ENCODE measurements at regions not wholly inside any gene's neighbourhood (a gene's known extent, or its start where the extent isn't known, plus 50 kb on each side); places are given as distances from the start of the nearest gene placed in this dataset.

- no peak overlapping the region for H3K27ac ChIP-seq (ENCODE audit: extremely low read length, insufficient read depth, low read length)
- no peaks in the 10 kb centered on the region for H3K36me3 ChIP-seq (replicated peaks in 1 of 2; ENCODE audit: control insufficient read depth in 1 of 2, insufficient read depth in 2 of 2, low read length in 2 of 2)
- no peak for TF ChIP-seq HNRNPL (IDR thresholded peaks at IDR 0.05; ENCODE audit: low read depth, low read length)
- no peak for TF ChIP-seq HCFC1 (IDR thresholded peaks at IDR 0.05; ENCODE audit: low read depth, low read length)
- TF ChIP-seq KAT2B (IDR thresholded peaks at IDR 0.05; ENCODE audit: borderline replicate concordance, low read depth, low read length) = peak; percentile 53; the same call in 1 of the 2 replicates
- no peak for TF ChIP-seq ZIK1 (CRISPR knock-in tag; IDR thresholded peaks at IDR 0.05; ENCODE audit: borderline replicate concordance, low read depth)
- no peaks in the 10 kb centered on the region for H3K4me1 ChIP-seq (ENCODE audit: insufficient read depth, low read length)
- BruUV-seq (replicated peaks) = no TSS peak
- H3K79me2 ChIP-seq (ENCODE audit: insufficient read depth, low read length) = no peaks in the 10 kb centered on the region
- ChIA-PET CTCF (ENCODE audit: low intra/inter-chr PET ratio, low total read pairs) (no interaction called here), POLR2A (no interaction called here)
- H2AFZ ChIP-seq (ENCODE audit: low read length) = no peak overlapping the region
- intact Hi-C loops (cut with micrococcal nuclease; ENCODE audit: unreplicated experiment) = no loop called here
- no peak for DNase-seq (ENCODE audit: low spot score)
- FAIRE-seq = no peak
- no peaks in the 10 kb centered on the region for H3K27me3 ChIP-seq (ENCODE audit: control insufficient read depth in 1 of 2, insufficient read depth in 2 of 2, low read length in 2 of 2)
- H3K4me2 ChIP-seq (ENCODE audit: low read depth, low read length) = no peak overlapping the region
- no peak overlapping the region for H3K9ac ChIP-seq (ENCODE audit: insufficient read depth, low read depth, low read length)
- H3K9me3 ChIP-seq (ENCODE audit: low read length) = peaks cover 71% of the 10 kb centered on the region
- H4K20me1 ChIP-seq (ENCODE audit: insufficient read depth, low read length) = no peaks in the 10 kb centered on the region
- no peak overlapping the region for H3K4me3 ChIP-seq (replicated peaks in 1 of 3; ENCODE audit: insufficient read depth in 1 of 3, low read depth in 2 of 3, low read length in 3 of 3)
- WGBS (ENCODE audit: low lambda C conversion rate) = under 1% methylated on average over 3 of the region's 3 CpGs
- in situ Hi-C loops (cut with HindIII; ENCODE audit: extremely low pct_ligation_motif_present, low pct_unique_long_range_greater_than_20kb) = no loop called here
- no peak for ATAC-seq
Observed at GRCh38 chr17:52744179-52744578, 585.7 kb upstream of the CA10 start.

GRCh38 chr17:52740006-52740405, 581.5 kb upstream of the CA10 start:
- WGBS (ENCODE audit: low lambda C conversion rate) = 22% methylated on average over 2 of the region's 2 CpGs
- no peak for ATAC-seq
- Histone ChIP-seq H3K9ac (ENCODE audit: insufficient read depth, low read depth, low read length) (no peak overlapping the region), H3K9me3 (ENCODE audit: low read length) (peaks cover 82% of the 10 kb centered on the region), H4K20me1 (ENCODE audit: insufficient read depth, low read length) (no peaks in the 10 kb centered on the region), H3K4me1 (ENCODE audit: insufficient read depth, low read length) (no peaks in the 10 kb centered on the region), H3K79me2 (ENCODE audit: insufficient read depth, low read length) (no peaks in the 10 kb centered on the region), H3K4me3 (replicated peaks in 1 of 3; ENCODE audit: insufficient read depth in 1 of 3, low read depth in 2 of 3, low read length in 3 of 3) (no peak overlapping the region), H2AFZ (ENCODE audit: low read length) (no peak overlapping the region), H3K27me3 (ENCODE audit: control insufficient read depth in 1 of 2, insufficient read depth in 2 of 2, low read length in 2 of 2) (no peaks in the 10 kb centered on the region), H3K27ac (ENCODE audit: extremely low read length, insufficient read depth, low read length) (no peak overlapping the region), H3K36me3 (replicated peaks in 1 of 2; ENCODE audit: control insufficient read depth in 1 of 2, insufficient read depth in 2 of 2, low read length in 2 of 2) (no peaks in the 10 kb centered on the region), H3K4me2 (ENCODE audit: low read depth, low read length) (no peak overlapping the region)
- no TSS peak for BruUV-seq (replicated peaks)
- DNase-seq (ENCODE audit: low spot score) = no peak
- no peak for FAIRE-seq
- ChIA-PET CTCF (ENCODE audit: low intra/inter-chr PET ratio, low total read pairs) (no interaction called here), POLR2A (no interaction called here)
- intact Hi-C loops (cut with micrococcal nuclease; ENCODE audit: unreplicated experiment) = no loop called here
- no peak for TF ChIP-seq ZNF280D (CRISPR knock-in tag; IDR thresholded peaks at IDR 0.05)
- no peak for TF ChIP-seq JUNB (CRISPR knock-in tag; IDR thresholded peaks at IDR 0.05; ENCODE audit: borderline replicate concordance)
- TF ChIP-seq EEA1 (CRISPR knock-in tag; IDR thresholded peaks at IDR 0.05; ENCODE audit: borderline replicate concordance) = no peak
- in situ Hi-C loops (cut with HindIII; ENCODE audit: extremely low pct_ligation_motif_present, low pct_unique_long_range_greater_than_20kb) = no loop called here

Data from HepG2 (cell line).